Motor neuron (in vitro differentiated cells): ENCODE measurements at regions not wholly inside any gene's neighbourhood (a gene's known extent, or its start where the extent isn't known, plus 50 kb on each side); places are given as distances from the start of the nearest gene placed in this dataset.

Experiments used
- ATAC-seq, 8 experiments: fragments of 200-7000 bp; cut with Tn5 transposase; replicated peaks in 6 of 8; 2 replicates each; pipeline ENCODE4 v1.8.0; 2021; ENCODE audit warnings: mild to moderate bottlenecking in 8 of 8, moderate library complexity in 8 of 8
- H3K27ac ChIP-seq, 2 donors: fragments of 250-450 bp; sonication (Bioruptor Pico); 2 replicates each; pipeline ENCODE4 v1.9.0; 2021; ENCODE audit warnings: antibody characterized with exemption in 2 of 2, mild to moderate bottlenecking in 2 of 2, moderate library complexity in 1 of 2
- H3K4me1 ChIP-seq, 2 donors: fragments of 250-450 bp; sonication (Bioruptor Pico); replicated peaks in 1 of 2; 2 replicates each; pipeline ENCODE4 v1.6.1; 2021; ENCODE audit warnings: antibody characterized with exemption in 2 of 2, mild to moderate bottlenecking in 2 of 2, moderate library complexity in 1 of 2
- H3K4me3 ChIP-seq, 5 donors: fragments of 250-450 bp; sonication (Bioruptor Pico); 2 replicates each; pipeline ENCODE4 v1.9.0; 2021; ENCODE audit warnings: antibody characterized with exemption in 5 of 5, mild to moderate bottlenecking in 5 of 5, moderate library complexity in 4 of 5
- WGBS, 10 experiments: fragments of 450-650 bp; shearing (Covaris generic); methylation state at CpG; one replicate each; pipeline ENCODE4 v1.0.0; 2022; 5-methylcytosine and 5-hydroxymethylcytosine counted together
- in situ Hi-C, 9 experiments: fragments of 400-800 bp; cut with MboI; loops; one replicate each; pipeline ENCODE4 v1.15.0; 2021; ENCODE audit warnings: low sequenced_read_pairs in 9 of 9, low pct_unique_long_range_greater_than_20kb in 2 of 9; ENCODE audit not compliant: unreplicated experiment in 9 of 9

GRCh38 chr10:47184273-47184672 lies 115.7 kb upstream of the GDF10 start:
- ATAC-seq, result peak in 3 of 8 experiments; percentile 45 to 87 (median 51)
- no peak overlapping the region for H3K27ac ChIP-seq
- no peak overlapping the region for H3K4me3 ChIP-seq
- no peaks in the 10 kb centered on the region for H3K4me1 ChIP-seq
- WGBS, 10 experiments, result 22 to 100% (median 72%) methylated on average over 1 to 3 of the region's 3 CpGs; no CpG with 5 or more reads in 6 of the 10 experiments
- in situ Hi-C loops, result no loop called here

- no peak for ATAC-seq
- H3K4me1 ChIP-seq, result no peaks in the 10 kb centered on the region
- H3K4me3 ChIP-seq, result no peak overlapping the region
- 75 to 100% methylated on average over 1 to 4 of the region's 11 CpGs; no CpG with 5 or more reads in 8 of the 10 experiments for WGBS, 10 experiments
- no peak overlapping the region for H3K27ac ChIP-seq
- in situ Hi-C loops, result no loop called here
These were observed 115.2 kb upstream of the GDF10 start for GRCh38 chr10:47184724-47185330.

GRCh38 chr10:47186941-47187340 lies 113.1 kb upstream of the GDF10 start:
- ATAC-seq, result no peak

DNA sequence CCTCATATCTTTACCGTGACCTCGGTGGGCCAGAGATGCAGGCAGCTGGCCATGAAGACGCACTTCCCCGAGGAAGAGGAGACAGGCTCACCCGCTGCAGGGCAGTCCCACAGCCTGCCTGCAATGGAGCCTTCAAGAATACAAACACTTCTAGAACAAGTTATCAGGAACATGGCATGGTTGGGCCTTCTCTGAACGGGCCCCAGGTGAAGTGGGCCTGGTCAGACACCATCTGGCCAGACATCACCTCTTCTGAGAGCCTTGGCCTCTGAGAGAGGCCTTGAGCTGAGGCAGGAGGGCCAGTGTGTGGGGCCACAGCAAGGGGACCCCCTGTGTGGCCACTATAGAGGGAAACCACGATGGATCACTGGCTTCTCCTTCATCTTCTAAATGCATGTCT lies 112.4 kb upstream of the GDF10 start:
- Histone ChIP-seq H3K4me3 (no peak overlapping the region), H3K4me1 (no peaks in the 10 kb centered on the region), H3K27ac (no peak overlapping the region)
- no peak for ATAC-seq
- WGBS, 10 experiments, result 29 to 90% (median 70%) methylated on average over 3 to 4 of the region's 7 CpGs; no CpG with 5 or more reads in 5 of the 10 experiments
- in situ Hi-C loops, result no loop called here

More at GRCh38 chr10:47186941-47187340, 113.1 kb upstream of the GDF10 start:
- 67 to 95% (median 88%) methylated on average over 2 to 6 of the region's 7 CpGs; no CpG with 5 or more reads in 1 of the 10 experiments for WGBS, 10 experiments
- no peak overlapping the region for H3K4me3 ChIP-seq
- H3K4me1 ChIP-seq, result no peaks in the 10 kb centered on the region
- in situ Hi-C loops, result no loop called here
- H3K27ac ChIP-seq, result no peak overlapping the region

DNA sequence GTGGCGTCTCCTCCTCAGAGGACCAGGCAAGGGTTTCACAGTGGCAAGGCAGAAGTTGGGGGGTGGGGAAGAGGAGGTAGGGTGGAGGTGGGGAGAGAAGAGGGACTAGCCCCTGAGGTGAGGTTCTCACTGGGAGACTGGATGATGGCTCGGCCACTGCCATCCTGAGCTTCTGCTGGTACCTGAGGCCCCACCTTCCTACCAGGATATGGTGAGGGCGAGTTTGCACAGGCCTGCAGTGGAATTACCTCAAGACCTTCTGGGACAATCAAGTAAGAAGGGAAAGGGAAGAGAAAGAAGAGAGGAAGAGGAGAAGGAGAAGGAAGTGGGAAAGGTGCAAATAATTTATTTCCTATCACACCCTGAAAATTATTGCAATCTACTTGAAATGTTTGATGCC lies 111.8 kb upstream of the GDF10 start:
- Histone ChIP-seq H3K27ac (no peak overlapping the region), H3K4me1 (no peaks in the 10 kb centered on the region), H3K4me3 (no peak overlapping the region)
- in situ Hi-C loops, result no loop called here
- WGBS, 10 experiments, result 80 to 86% (median 80%) methylated on average over 1 to 2 of the region's 3 CpGs; no CpG with 5 or more reads in 7 of the 10 experiments
- no peak for ATAC-seq

DNA sequence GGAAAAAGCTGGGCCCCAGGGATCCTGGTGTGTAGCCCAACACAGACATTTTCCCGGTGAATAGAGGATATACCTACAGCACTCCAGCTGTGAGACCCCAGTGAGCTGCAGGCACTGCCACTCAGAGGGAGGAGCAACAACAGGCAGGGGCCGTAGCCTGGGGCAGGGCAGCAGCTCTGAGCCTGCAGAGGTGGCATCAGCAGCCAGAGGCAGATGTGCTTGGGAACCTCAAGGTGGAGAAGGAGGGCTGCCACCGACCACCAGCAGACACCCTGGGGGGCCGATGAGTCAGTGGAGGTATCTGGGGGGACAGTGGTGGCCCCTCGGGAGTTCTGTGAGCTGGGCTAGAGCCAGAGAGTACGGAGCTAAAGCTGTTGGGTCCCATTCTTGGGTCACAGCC lies 110.2 kb upstream of the GDF10 start:
- in situ Hi-C loops, result no loop called here
- no peaks in the 10 kb centered on the region for H3K4me1 ChIP-seq
- H3K4me3 ChIP-seq, result no peak overlapping the region
- H3K27ac ChIP-seq, result no peak overlapping the region
- WGBS, 10 experiments, result 50 to 100% (median 86%) methylated on average over 1 to 3 of the region's 6 CpGs; no CpG with 5 or more reads in 4 of the 10 experiments
- no peak for ATAC-seq

DNA sequence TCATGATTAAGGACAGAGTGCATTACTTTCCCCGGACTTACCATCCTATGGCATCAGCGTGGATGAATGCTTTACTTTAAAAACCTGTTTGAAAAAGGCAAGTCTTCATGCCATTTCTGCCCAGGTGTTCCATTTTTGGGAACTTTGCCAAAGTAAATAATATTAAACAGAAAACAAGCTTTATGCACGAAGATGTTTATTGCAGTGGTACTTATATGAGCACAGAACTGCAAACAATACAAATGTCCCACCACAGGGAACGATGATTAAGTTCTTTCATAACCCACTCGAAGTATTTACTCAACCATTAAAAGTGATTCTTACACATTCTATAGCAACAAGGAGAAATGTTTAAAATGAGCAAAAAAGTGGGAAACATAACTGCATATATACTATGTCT lies 109.7 kb upstream of the GDF10 start:
- no peak for ATAC-seq
- 58 to 100% (median 70%) methylated on average over 1 to 5 of the region's 5 CpGs; no CpG with 5 or more reads in 1 of the 10 experiments for WGBS, 10 experiments
- Histone ChIP-seq H3K27ac (no peak overlapping the region), H3K4me1 (no peaks in the 10 kb centered on the region), H3K4me3 (no peak overlapping the region)
- in situ Hi-C loops, result no loop called here

GRCh38 chr10:47190802-47191450 lies 109.1 kb upstream of the GDF10 start:
- no peaks in the 10 kb centered on the region for H3K4me1 ChIP-seq
- no peak for ATAC-seq

GRCh38 chr10:47192273-47192672 lies 107.7 kb upstream of the GDF10 start:
- ATAC-seq, result no peak
- Histone ChIP-seq H3K4me1 (no peaks in the 10 kb centered on the region), H3K27ac (no peak overlapping the region), H3K4me3 (no peak overlapping the region)
- in situ Hi-C loops, result no loop called here
- 60 to 83% (median 66%) methylated on average over 1 of the region's 2 CpGs; no CpG with 5 or more reads in 6 of the 10 experiments for WGBS, 10 experiments

More at GRCh38 chr10:47190802-47191450, 109.1 kb upstream of the GDF10 start:
- WGBS, 10 experiments, result 46 to 100% (median 100%) methylated on average over 1 to 3 of the region's 5 CpGs; no CpG with 5 or more reads in 2 of the 10 experiments
- Histone ChIP-seq H3K4me3 (no peak overlapping the region), H3K27ac (no peak overlapping the region)
- in situ Hi-C loops, result no loop called here

DNA sequence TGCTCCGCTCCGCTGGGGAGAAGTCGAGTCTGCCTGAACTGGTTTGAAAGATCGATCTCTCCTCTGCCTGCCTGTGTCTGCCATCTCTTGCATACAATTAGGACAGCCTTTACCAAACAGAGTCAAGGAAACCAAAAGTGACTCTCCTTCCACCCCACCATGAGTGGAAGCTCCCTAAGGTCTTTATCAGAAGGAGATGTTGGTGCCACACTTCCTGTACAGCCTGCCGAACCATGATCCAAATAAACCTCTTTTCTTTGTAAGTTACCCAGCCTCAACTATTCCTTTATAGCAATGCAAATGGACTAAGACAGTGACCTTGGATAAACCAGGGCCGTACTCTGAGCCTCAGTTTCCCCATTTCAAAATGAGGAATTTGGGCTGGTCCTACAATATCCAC lies 106.3 kb upstream of the GDF10 start:
- Histone ChIP-seq H3K4me3 (no peak overlapping the region), H3K27ac (no peak overlapping the region), H3K4me1 (no peaks in the 10 kb centered on the region)
- WGBS, 10 experiments, result 40 to 100% (median 84%) methylated on average over 1 to 5 of the region's 6 CpGs; no CpG with 5 or more reads in 3 of the 10 experiments
- in situ Hi-C loops, result no loop called here
- no peak for ATAC-seq

- no peak overlapping the region for H3K4me3 ChIP-seq
- H3K4me1 ChIP-seq, result no peaks in the 10 kb centered on the region
- 66 to 83% (median 80%) methylated on average over 1 to 7 of the region's 15 CpGs; no CpG with 5 or more reads in 4 of the 10 experiments for WGBS, 10 experiments
- no peak for ATAC-seq
- in situ Hi-C loops, result no loop called here
- no peak overlapping the region for H3K27ac ChIP-seq
These were observed 104.6 kb upstream of the GDF10 start for GRCh38 chr10:47195274-47195885.

GRCh38 chr10:47196691-47197090 lies 103.3 kb upstream of the GDF10 start:
- no peak overlapping the region for H3K27ac ChIP-seq
- in situ Hi-C loops, result no loop called here

DNA sequence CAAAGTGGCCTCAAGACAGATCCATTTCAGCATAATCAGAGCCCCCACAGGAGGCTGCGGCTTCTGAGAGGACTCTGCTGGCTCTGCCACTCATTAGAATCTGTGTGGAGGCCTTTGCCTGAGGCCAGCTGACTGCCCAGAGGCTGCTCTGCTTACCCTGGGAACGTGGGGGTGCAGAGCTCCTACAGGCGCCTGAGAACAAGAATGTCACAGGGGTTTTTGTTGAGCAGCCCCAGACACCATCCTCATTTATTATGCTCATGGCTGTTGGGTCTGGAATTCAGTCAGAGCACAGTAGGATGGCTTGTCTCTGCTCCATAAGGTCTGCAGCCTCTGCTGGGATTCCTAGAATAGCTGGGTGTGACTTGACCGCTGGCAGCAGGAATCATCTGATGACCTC lies 101.8 kb upstream of the GDF10 start:
- H3K4me1 ChIP-seq, result no peaks in the 10 kb centered on the region
- ATAC-seq, result no peak
- in situ Hi-C loops, result no loop called here
- no peak overlapping the region for H3K4me3 ChIP-seq
- 0 to 100% (median 52%) methylated on average over 1 to 3 of the region's 4 CpGs; no CpG with 5 or more reads in 4 of the 10 experiments for WGBS, 10 experiments
- no peak overlapping the region for H3K27ac ChIP-seq

More at GRCh38 chr10:47196691-47197090, 103.3 kb upstream of the GDF10 start:
- WGBS, 10 experiments, result 77 to 86% (median 83%) methylated on average over 3 to 5 of the region's 8 CpGs; no CpG with 5 or more reads in 7 of the 10 experiments
- no peaks in the 10 kb centered on the region for H3K4me1 ChIP-seq
- no peak for ATAC-seq
- H3K4me3 ChIP-seq, result no peak overlapping the region
